ENCODE measurements at regions not wholly inside any gene's neighbourhood (a gene's known extent, or its start where the extent isn't known, plus 50 kb on each side); places are given as distances from the start of the nearest gene placed in this dataset.

DNA sequence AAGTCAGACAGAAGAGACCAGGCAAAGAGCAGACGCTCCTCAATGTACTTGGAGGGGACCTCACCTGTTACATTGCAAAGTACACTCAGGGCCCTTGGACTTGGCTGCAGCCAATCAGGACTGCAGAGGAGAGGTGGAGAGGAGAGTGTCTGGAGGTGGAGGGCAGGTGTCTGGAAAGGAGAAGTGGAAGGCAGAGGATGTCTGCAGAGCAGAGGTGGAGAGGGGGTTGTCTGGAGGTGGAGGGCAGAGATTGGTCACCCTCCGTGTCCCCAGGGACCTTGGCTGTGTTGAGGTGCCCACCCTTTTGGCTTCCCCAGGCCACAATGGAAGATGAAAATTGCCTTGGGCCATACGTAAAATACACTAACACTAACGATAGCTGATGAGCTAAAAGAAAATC, 241.3 kb upstream of the IRX2 start:
- no peak for TF ChIP-seq EZH2 (IDR thresholded peaks at IDR 0.05; ENCODE audit: borderline replicate concordance, low read depth, low read length, severe bottlenecking)
- TF ChIP-seq CTCF (IDR thresholded peaks at IDR 0.05; ENCODE audit: borderline replicate concordance, extremely low read depth, low read length, poor library complexity, severe bottlenecking), result no peak

Data from DND-41 (cell line).